SK-MEL-5 (cell line): ENCODE measurements at regions not wholly inside any gene's neighbourhood (a gene's known extent, or its start where the extent isn't known, plus 50 kb on each side); places are given as distances from the start of the nearest gene placed in this dataset.

ENCODE experiments used
- DNase-seq: peaks from one replicate; pipeline ENCODE4 v3.0.0-alpha.2; 2016; ENCODE audit warnings: low read depth, low spot score
- in situ Hi-C: cut with HindIII; loops from 2 replicates; pipeline ENCODE4 v1.10.0; 2016; ENCODE audit warnings: low sequenced_read_pairs, high pct_unique_total_duplicates, low pct_unique_long_range_greater_than_20kb

GRCh38 chr3:14282001-14282705 is 103.5 kb downstream of the LSM3 start:
- in situ Hi-C loops = no loop called here
- no peak for DNase-seq

DNA sequence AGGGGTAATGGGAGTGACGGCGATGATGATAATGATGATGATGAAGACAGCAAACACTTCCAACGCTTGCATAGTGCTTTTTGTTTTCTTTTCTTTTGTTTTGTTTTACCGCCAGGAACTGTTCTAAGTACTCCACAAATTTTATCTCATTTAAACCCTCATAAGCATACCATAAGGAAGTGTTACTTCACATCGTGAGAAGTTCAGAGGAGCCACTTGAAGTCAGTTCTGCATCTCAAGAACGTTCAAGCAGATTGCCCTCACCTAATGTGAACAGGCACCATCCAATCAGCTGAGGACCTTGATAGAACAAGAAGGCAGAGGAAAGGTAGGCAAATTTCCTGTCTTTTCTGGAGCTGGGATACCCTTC is 104.1 kb downstream of the LSM3 start:
- in situ Hi-C loops = no loop called here

DNA sequence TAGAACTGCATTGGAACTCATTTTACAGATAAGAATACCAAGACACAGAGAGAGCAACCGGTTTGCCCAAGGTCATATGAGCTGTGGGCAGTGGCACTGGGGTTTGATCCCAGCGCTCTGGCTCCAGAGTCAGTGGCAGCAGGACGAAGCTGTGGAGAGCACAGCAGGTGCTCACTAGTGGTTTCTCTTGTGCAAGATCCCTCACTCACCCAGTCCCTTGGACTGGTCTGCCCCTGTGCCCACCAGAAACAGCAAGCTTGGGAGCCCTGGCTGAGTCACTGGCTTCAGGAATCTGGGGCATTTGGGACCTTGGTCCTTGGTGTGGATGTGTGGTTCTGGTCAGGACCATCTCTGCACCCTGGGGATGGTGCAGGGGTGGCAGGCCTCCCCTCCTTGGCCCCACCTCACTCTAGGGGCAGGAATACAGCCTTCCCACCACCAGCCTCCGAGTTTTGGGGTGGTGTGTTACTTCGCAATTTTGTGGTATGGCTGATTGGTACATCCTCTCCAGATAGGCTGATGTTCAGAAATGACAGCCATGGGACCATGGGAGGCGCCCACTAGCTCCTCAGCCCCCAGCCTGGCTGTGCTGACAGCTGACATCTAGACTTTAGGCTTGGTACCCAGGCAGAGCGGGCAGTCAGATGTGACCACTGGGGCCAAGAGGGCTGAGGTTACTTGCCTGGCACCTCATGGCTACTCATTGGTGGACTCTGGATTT is 104.6 kb downstream of the LSM3 start:
- no peak for DNase-seq
- in situ Hi-C loops = no loop called here

More for the DNA sequence above, 104.1 kb downstream of the LSM3 start:
- DNase-seq = no peak

- in situ Hi-C loops = no loop called here
- no peak for DNase-seq
These were observed 105.3 kb downstream of the LSM3 start for GRCh38 chr3:14283813-14284438.

DNA sequence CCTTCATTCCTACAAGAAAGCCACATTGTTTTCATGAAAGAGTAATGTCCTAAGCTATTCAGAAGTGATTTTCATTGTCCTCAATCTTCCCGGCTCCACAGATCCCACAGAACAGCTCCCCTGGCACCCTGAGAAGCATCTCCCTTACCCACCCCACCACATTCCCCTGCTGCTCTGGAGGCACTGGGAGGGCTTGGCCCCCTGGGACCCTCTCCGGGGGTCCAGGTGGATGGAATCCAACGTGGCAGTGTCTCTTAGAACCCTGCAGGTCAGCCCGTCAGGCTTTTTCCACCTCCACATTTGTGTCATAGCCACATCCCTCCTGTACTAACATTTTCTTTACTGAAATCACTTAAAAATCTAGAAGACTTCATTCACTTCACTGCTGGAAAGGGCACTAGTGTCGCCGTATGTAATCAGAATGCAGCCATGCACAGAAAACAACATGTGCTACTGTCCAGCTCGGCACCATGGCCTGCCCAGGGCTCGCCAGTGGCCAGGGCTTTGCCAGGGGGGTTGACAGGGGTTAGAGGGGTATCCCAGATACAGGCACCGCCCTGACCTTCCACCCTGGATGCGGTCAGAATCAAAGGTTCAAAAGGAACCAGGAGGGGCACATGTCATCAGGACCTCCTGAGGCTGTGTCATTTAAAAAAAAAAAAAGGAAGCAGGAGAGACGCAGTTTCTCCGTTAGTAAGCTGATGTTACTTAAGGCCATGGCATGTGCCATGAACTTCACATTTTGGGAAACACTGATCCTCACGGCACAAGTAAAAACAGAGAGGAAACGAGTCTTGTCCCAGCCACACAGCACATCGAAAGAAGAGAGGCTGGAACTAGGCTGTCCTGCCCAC is 106.3 kb downstream of the LSM3 start:
- in situ Hi-C loops = no loop called here
- DNase-seq = no peak

DNA sequence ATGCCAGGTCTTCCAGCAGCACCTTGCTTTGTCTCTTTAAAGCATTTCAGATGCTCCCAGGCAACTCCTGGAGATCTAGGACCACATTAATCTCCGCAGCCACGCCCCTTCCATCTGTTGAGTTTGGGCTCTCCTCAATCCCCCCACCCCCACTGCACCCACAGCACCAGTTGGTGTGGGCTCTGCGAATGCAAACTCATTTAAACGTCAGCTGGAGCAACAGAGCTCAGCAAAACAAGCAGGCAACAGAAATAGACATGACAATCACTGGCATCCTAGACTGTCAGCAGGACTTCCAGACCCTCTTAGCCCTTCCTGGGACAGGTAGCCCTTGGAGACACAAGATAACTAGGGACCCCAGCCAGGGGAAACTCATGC is 106.9 kb downstream of the LSM3 start:
- DNase-seq = no peak
- in situ Hi-C loops = no loop called here

GRCh38 chr3:14286887-14287500 is 108.4 kb downstream of the LSM3 start:
- DNase-seq = no peak
- in situ Hi-C loops = no loop called here

DNA sequence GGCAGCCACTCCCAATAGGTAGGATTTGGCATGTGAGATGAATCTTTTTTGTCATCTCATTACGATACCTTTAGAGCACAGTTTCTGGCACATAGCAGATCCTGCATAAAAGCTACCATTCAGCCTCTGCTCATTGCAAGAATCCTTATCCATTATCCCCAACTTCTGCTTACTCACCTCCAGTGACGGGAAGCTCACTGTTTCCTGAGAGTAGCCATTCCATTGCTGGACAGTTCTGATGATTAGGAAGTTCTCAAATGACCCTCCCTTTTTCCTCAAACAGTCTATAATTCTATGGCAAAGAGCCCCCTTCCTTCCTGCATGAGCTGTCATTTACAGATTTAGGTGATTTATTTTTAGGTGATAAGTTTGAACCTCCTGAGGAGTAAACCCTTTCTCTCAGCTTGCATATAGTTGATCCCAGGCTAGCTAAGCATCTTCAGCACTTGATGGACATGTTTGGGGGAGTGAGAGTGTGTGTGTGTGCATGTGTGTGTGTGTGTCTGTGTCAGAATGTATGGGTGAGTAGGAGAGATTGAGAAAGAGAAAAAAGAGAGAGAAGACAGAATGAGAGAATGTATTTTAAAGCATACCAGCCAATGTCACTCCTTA is 109.7 kb downstream of the LSM3 start:
- DNase-seq = no peak
- in situ Hi-C loops = no loop called here

- in situ Hi-C loops = no loop called here
- no peak for DNase-seq
These were observed 110.3 kb downstream of the LSM3 start for GRCh38 chr3:14288833-14289451.

GRCh38 chr3:14289590-14290461 is 111.2 kb downstream of the LSM3 start:
- in situ Hi-C loops = no loop called here
- peak; percentile 46 for DNase-seq

DNA sequence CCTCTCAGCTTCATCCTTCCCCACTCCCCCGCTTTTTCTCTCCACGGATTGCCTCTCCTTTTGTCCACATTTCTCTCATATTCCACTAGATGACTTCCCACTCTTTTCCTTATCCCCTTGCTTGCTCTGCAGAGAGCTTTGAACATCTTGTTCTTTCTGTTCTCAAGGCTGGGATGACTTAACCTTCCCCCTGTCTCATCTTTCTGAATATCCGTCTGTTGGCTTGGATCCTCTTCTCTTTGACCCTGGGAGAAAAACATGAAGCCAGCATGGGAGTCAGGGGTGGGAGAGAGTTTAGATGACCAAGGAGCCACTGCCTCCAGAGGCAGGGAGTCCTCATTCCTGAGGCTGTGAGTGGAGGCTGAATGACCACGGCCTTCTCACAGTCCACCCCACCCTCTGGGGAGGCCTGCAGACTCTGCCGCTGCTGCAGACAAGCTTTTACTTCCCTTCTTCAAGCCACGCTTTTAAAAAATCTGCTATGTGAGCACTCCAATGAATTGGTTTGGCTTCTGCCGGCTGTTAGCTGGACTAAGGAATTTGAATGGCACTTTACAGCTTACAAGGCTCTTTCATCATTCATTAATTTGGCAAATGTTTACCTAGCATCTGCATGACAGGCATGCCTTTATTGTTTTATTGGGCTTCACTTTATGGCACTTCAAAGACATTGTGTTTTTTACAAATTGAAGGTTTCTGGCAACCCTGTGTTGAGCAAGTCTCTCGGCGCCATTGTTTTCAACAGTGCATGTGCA is 111.6 kb upstream of the SLC6A6 start:
- no peak for DNase-seq
- in situ Hi-C loops = no loop called here

DNA sequence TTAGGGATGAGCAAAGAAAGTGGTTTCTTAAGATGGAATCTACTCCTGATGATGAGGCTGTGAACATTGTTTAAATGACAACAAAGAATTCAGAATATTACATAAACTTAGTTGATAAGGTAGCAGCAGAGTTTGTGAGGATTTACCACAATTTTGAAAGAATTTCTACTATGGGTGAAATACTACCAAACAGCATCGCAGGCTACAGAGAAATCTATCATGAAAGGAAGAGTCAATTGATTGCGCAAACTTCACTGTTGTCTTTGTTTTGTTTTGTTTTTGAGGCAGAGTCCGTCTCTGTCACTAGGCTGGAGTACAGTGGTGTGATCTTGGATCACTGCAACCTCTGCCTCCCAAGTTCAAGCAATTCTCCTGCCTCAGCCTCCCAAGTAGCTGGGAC is 107.4 kb upstream of the SLC6A6 start:
- in situ Hi-C loops = no loop called here
- no peak for DNase-seq

DNA sequence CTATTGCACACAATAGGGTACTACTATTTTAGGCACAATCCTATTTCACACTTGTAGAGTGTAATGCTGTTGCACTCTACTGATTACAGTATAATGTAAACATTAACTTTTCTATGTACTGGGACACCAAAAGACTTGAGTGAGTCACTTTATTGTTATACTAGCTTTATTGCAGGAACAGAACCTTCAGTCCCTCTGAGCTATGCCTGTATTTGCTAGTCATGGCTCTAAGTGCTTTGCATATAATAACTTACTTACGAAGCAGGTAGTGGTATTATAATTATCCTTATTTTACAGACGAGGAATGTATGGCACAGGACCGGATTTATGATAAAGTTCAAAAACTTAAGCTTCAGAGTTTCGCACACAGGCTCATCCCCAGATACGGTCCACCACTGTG is 106.6 kb upstream of the SLC6A6 start:
- in situ Hi-C loops = no loop called here
- no peak for DNase-seq

DNA sequence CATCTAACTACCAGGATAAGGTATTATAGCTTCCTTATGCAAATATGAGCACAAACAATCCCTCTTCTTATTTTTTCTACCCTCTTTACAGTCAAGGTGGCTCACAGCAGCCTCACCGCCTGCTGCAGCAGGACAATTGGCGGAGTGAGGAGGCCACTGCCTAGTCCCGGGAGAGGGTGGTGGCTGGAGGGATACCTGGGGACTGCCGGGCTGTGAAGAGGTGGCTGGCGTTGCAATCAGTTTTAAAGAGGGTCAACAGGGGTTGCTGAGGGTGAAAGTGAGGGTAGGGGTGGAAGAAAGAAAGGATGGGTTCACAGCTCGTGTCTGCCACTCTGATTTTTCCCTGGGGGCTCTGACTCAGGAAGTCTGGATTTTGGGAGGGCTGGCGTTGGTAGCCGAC is 105.1 kb upstream of the SLC6A6 start:
- in situ Hi-C loops = no loop called here
- DNase-seq = no peak

DNA sequence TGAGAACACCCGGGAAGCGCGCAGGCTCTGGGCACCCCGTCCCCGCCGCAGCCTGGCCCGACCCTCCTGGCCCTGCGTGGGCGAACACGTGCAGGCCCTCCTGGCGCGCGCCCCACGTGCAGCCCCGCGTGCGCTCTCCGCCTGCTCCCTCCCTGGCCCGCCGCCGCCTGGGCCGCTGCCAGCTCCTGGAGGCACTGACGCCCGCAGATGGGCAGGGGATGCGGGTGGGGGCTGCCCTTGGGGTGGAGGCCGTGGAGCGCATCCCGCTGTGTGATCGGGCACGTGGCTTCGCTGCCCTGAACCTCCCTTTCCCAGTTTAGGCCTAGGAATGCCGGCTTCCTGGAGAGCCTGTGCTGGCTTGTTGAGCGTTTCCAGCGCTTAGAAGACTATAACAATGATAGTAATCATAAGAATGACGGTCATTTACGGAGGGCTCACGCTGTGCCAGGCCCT is 104.6 kb upstream of the SLC6A6 start:
- in situ Hi-C loops = no loop called here
- DNase-seq = no peak
